Ectodermal cell (in vitro differentiated cells): ENCODE measurements at regions not wholly inside any gene's neighbourhood (a gene's known extent, or its start where the extent isn't known, plus 50 kb on each side); places are given as distances from the start of the nearest gene placed in this dataset.
"Not testable (repeated sequence)": the region's sequence is repeated elsewhere in the genome, so short reads cannot be mapped to it uniquely, and the experiment has no call there.

Source experiments
- H3K27ac ChIP-seq: 2 replicates; pipeline ENCODE4 v1.7.0; 2013; ENCODE audit warnings: mild to moderate bottlenecking, low read depth, low read length; ENCODE audit not compliant: insufficient read depth, poor library complexity, severe bottlenecking
- H3K27me3 ChIP-seq: 2 replicates; pipeline ENCODE4 v1.7.0; 2013; ENCODE audit warnings: mild to moderate bottlenecking, low read length; ENCODE audit not compliant: insufficient read depth, control insufficient read depth, poor library complexity, severe bottlenecking
- H3K36me3 ChIP-seq: one replicate; pipeline ENCODE4 v1.7.0; 2013; ENCODE audit warnings: low read length; ENCODE audit not compliant: control insufficient read depth, insufficient read depth
- H3K4me1 ChIP-seq: one replicate; pipeline ENCODE4 v1.7.0; 2013; ENCODE audit warnings: low read length; ENCODE audit not compliant: control insufficient read depth, insufficient read depth
- H3K4me3 ChIP-seq: 2 replicates; pipeline ENCODE4 v1.7.0; 2013; ENCODE audit warnings: low read depth, low read length, control low read depth; ENCODE audit not compliant: insufficient read depth
- H3K9me3 ChIP-seq: 2 replicates; pipeline ENCODE4 v1.7.0; 2013; ENCODE audit warnings: mild to moderate bottlenecking, low read length, moderate library complexity; ENCODE audit not compliant: control insufficient read depth
- WGBS, 2 experiments: methylation state at CpG; one replicate each; pipeline ENCODE4 v1.1.7; 2013; ENCODE audit warnings: missing lambda C conversion rate in 2 of 2; 5-methylcytosine and 5-hydroxymethylcytosine counted together

- Histone ChIP-seq H3K4me1 (no peaks in the 10 kb centered on the region), H3K27ac (no peak overlapping the region), H3K27me3 (no peaks in the 10 kb centered on the region), H3K4me3 (no peak overlapping the region), H3K9me3 (no peaks in the 10 kb centered on the region), H3K36me3 (no peaks in the 10 kb centered on the region)
- 19 to 24% methylated on average over 16 of the region's 16 CpGs for WGBS, 2 experiments
These were observed 96.8 kb upstream of the ELAC2 start for GRCh38 chr17:13114601-13115031.

GRCh38 chr17:13113821-13114525 is 96.1 kb upstream of the ELAC2 start:
- 82 to 83% methylated on average over 16 of the region's 16 CpGs for WGBS, 2 experiments
- H3K9me3 ChIP-seq: no peaks in the 10 kb centered on the region
- no peak overlapping the region for H3K4me3 ChIP-seq
- H3K4me1 ChIP-seq: no peaks in the 10 kb centered on the region
- H3K36me3 ChIP-seq: no peaks in the 10 kb centered on the region
- no peaks in the 10 kb centered on the region for H3K27me3 ChIP-seq
- H3K27ac ChIP-seq: no peak overlapping the region

GRCh38 chr17:13107676-13108235 is 89.9 kb upstream of the ELAC2 start:
- Histone ChIP-seq H3K36me3 (no peaks in the 10 kb centered on the region), H3K9me3 (no peaks in the 10 kb centered on the region), H3K27me3 (no peaks in the 10 kb centered on the region), H3K4me3 (no peak overlapping the region), H3K27ac (no peak overlapping the region), H3K4me1 (no peaks in the 10 kb centered on the region)
- 94 to 95% methylated on average over 12 of the region's 12 CpGs for WGBS, 2 experiments

GRCh38 chr17:13106171-13106570 is 88.3 kb upstream of the ELAC2 start:
- H3K27me3 ChIP-seq: no peaks in the 10 kb centered on the region
- no peaks in the 10 kb centered on the region for H3K9me3 ChIP-seq
- no peaks in the 10 kb centered on the region for H3K36me3 ChIP-seq
- H3K27ac ChIP-seq: no peak overlapping the region
- H3K4me1 ChIP-seq: no peaks in the 10 kb centered on the region
- no peak overlapping the region for H3K4me3 ChIP-seq
- WGBS, 2 experiments: 94% methylated on average over 5 of the region's 5 CpGs

- Histone ChIP-seq H3K27ac (no peak overlapping the region), H3K9me3 (no peaks in the 10 kb centered on the region), H3K27me3 (no peaks in the 10 kb centered on the region), H3K36me3 (no peaks in the 10 kb centered on the region), H3K4me1 (no peaks in the 10 kb centered on the region), H3K4me3 (no peak overlapping the region)
- WGBS, 2 experiments: 90 to 92% methylated on average over 3 of the region's 3 CpGs
These were observed 86.7 kb upstream of the ELAC2 start for GRCh38 chr17:13104576-13104975.

DNA sequence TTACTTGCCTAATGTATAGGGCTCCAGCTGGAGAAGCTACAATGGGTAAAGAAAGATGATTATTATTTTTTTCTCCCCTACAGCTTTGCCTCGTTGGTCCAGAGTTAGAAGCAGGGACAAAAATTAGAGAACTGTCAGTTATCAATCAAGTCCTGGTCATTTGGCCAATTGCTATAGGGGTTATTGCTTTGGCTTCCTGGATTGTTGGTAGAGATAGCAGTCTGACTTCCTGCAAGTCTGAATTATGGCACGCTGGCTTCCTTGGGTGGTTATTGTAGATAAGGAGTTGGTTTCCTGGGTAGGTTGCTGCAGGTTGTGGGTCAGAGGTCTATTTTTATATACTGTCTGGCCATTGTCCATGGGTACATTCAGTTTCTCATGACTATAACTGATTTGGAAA is 84.7 kb upstream of the ELAC2 start:
- 87 to 94% methylated on average over 2 of the region's 2 CpGs for WGBS, 2 experiments
- Histone ChIP-seq H3K4me3 (no peak overlapping the region), H3K27ac (no peak overlapping the region), H3K27me3 (no peaks in the 10 kb centered on the region), H3K4me1 (no peaks in the 10 kb centered on the region), H3K36me3 (no peaks in the 10 kb centered on the region), H3K9me3 (no peaks in the 10 kb centered on the region)

DNA sequence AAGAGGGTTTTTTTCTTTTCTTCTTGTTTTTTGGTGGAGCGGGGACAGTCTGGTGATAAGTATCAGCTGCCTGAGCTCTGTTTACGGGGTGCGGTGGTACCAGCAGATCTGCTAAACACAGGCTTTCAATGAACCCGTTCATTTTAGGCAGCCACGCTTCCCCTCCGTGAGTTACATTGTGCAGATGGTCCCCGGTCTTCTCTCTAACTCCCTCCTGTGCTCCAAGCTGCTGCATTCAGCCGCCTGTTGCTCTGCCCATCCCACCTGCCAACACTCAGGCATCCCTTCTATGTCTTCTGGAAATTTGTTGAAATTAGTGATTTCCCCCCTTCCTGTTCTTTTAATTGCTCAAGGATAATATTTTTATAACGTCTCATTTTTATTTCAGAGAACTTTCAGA is 82.1 kb upstream of the ELAC2 start:
- Histone ChIP-seq H3K4me1 (no peaks in the 10 kb centered on the region), H3K4me3 (no peak overlapping the region), H3K27me3 (no peaks in the 10 kb centered on the region), H3K9me3 (no peaks in the 10 kb centered on the region), H3K36me3 (no peaks in the 10 kb centered on the region), H3K27ac (no peak overlapping the region)
- WGBS, 2 experiments: 93 to 95% methylated on average over 9 of the region's 9 CpGs

DNA sequence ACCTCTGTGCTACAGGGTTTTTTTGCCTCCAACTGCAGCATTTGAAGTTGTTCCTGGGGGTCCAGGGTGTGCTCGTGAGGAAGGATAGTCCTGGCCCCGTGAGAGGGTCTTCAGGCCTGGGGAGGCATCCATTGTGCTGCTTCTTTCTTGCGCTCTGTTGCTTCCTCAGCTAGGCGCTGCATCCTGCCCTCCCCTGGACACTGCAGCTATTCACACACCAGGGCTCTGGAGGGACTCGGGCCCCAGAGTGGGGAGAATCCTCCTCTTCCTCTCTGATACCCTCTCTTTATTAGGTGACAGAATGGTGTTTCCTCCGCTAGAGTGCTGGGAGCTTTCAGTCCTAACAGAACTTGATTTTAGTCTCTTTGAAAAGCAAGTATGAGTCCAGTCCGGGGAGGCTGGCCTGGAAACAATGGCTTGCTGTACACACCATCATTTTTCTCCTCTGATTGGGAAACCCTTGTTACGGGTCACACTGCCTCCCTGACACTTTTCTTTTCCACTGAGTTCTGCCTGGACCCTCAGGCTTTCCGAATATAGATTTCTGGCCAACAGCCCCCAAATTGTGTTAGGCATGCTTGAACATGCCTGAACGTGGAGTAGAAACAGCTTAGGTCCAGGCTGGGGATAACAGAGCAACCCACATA is 81.4 kb upstream of the ELAC2 start:
- Histone ChIP-seq H3K36me3 (no peaks in the 10 kb centered on the region), H3K9me3 (no peaks in the 10 kb centered on the region), H3K27me3 (no peaks in the 10 kb centered on the region), H3K27ac (no peak overlapping the region), H3K4me3 (no peak overlapping the region), H3K4me1 (no peaks in the 10 kb centered on the region)
- 86 to 87% methylated on average over 10 of the region's 10 CpGs for WGBS, 2 experiments

GRCh38 chr17:13096291-13096690 is 78.5 kb upstream of the ELAC2 start:
- Histone ChIP-seq H3K27me3 (no peaks in the 10 kb centered on the region), H3K4me1 (no peaks in the 10 kb centered on the region), H3K36me3 (no peaks in the 10 kb centered on the region), H3K27ac (no peak overlapping the region), H3K9me3 (no peaks in the 10 kb centered on the region), H3K4me3 (no peak overlapping the region)
- WGBS, 2 experiments: 85 to 92% methylated on average over 3 of the region's 3 CpGs

GRCh38 chr17:13092010-13092409 is 74.2 kb upstream of the ELAC2 start:
- not testable (repeated sequence) for H3K4me3 ChIP-seq, H3K4me1 ChIP-seq, H3K36me3 ChIP-seq, H3K27ac ChIP-seq, H3K27me3 ChIP-seq, H3K9me3 ChIP-seq
- WGBS, 2 experiments: 89 to 93% methylated on average over 4 of the region's 5 CpGs
